H1 (cell line): ENCODE measurements at regions not wholly inside any gene's neighbourhood (a gene's known extent, or its start where the extent isn't known, plus 50 kb on each side); places are given as distances from the start of the nearest gene placed in this dataset.
"Not testable (repeated sequence)": the region's sequence is repeated elsewhere in the genome, so short reads cannot be mapped to it uniquely, and the experiment has no call there.

Experiments
- CTCF ChIA-PET: fragments of 300-600 bp; sonication (Branson Sonifier 250); formaldehyde crosslinking; loops from one replicate; lab custom pipeline; 2021; ENCODE audit not compliant: partially characterized antibody; lab: Charles Lee
- POLR2A ChIA-PET: fragments of 300-600 bp; sonication (Branson Sonifier 250); formaldehyde crosslinking; loops from one replicate; lab custom pipeline; 2021; ENCODE audit warnings: inconsistent platforms; ENCODE audit not compliant: partially characterized antibody; lab: Charles Lee
- DNase-seq, 2 experiments: peaks; one replicate each; pipeline versions ENCODE4 v3.0.0 to v3.0.0-alpha.2; 2010 to 2022; ENCODE audit warnings: low spot score in 2 of 2, low read depth in 1 of 2, mixed read lengths in 1 of 2
- FAIRE-seq: peaks from 2 replicates; lab custom pipeline; 2011; peaks lifted over from hg19 to GRCh38; lab: Jason Lieb, UNC
- H2AFZ ChIP-seq: 2 replicates; pipeline ENCODE4 v1.8.1; 2012; ENCODE audit warnings: low read length, inconsistent platforms
- H2AK5ac ChIP-seq: 2 replicates; pipeline ENCODE4 v1.6.1; 2013; ENCODE audit warnings: low read depth, low read length
- H2BK120ac ChIP-seq: replicated peaks from 2 replicates; pipeline ENCODE3; 2013; ENCODE audit warnings: low read depth, low read length, inconsistent platforms
- H2BK12ac ChIP-seq: 2 replicates; pipeline ENCODE4 v1.6.1; 2013; ENCODE audit warnings: low read depth, low read length
- H2BK15ac ChIP-seq: 2 replicates; pipeline ENCODE4 v1.6.1; 2013; ENCODE audit warnings: low read length
- H2BK20ac ChIP-seq: 2 replicates; pipeline ENCODE4 v1.6.1; 2013; ENCODE audit warnings: low read length
- H2BK5ac ChIP-seq: 2 replicates; pipeline ENCODE4 v1.6.1; 2013; ENCODE audit warnings: low read depth, low read length
- H3K14ac ChIP-seq: 2 replicates; pipeline ENCODE4 v1.6.1; 2013; ENCODE audit warnings: inconsistent platforms; ENCODE audit not compliant: insufficient read length
- H3K18ac ChIP-seq: 2 replicates; pipeline ENCODE4 v1.6.1; 2013; ENCODE audit warnings: low read length; ENCODE audit errors: extremely low read depth
- H3K23ac ChIP-seq: 2 replicates; pipeline ENCODE4 v1.6.1; 2013; ENCODE audit warnings: inconsistent platforms; ENCODE audit not compliant: insufficient read length
- H3K23me2 ChIP-seq: 2 replicates; pipeline ENCODE4 v1.6.1; 2013; ENCODE audit warnings: low read depth, low read length
- H3K27ac ChIP-seq: 2 replicates; pipeline ENCODE4 v1.6.1; 2011; ENCODE audit warnings: low read depth, low read length, inconsistent platforms
- H3K27me3 ChIP-seq, 4 experiments: replicated peaks in 1 of 4; 1 replicate in 1 of 4; 2 replicates in 3 of 4; pipeline versions ENCODE4 v1.6.1 to v1.8.1; 2011 to 2013; ENCODE audit warnings: low read length in 3 of 4, mild to moderate bottlenecking in 3 of 4, inconsistent platforms in 2 of 4, mixed read lengths in 2 of 4, moderate library complexity in 1 of 4; ENCODE audit not compliant: control insufficient read depth in 3 of 4, insufficient read depth in 3 of 4; ENCODE audit errors: extremely low read depth in 1 of 4
- H3K36me3 ChIP-seq, 4 experiments: 2 replicates each; pipeline versions ENCODE4 v1.6.1 to v1.8.1; 2011 to 2013; ENCODE audit warnings: mild to moderate bottlenecking in 4 of 4, low read length in 3 of 4, moderate library complexity in 2 of 4, control low read depth in 1 of 4, inconsistent platforms in 1 of 4; ENCODE audit not compliant: insufficient read depth in 4 of 4, control insufficient read depth in 2 of 4
- H3K4ac ChIP-seq: replicated peaks from 2 replicates; pipeline ENCODE3; 2013; ENCODE audit warnings: low read length, low read depth, mixed read lengths, inconsistent platforms; ENCODE audit not compliant: insufficient read length
- H3K4me1 ChIP-seq, 4 experiments: replicated peaks in 1 of 4; 1 replicate in 1 of 4; 2 replicates in 3 of 4; pipeline versions ENCODE4 v1.6.1 to v1.8.1; 2011 to 2013; ENCODE audit warnings: low read length in 3 of 4, inconsistent platforms in 2 of 4, mixed read lengths in 1 of 4; ENCODE audit not compliant: insufficient read depth in 4 of 4, control insufficient read depth in 3 of 4
- H3K4me2 ChIP-seq, 2 experiments: 2 replicates each; pipeline versions ENCODE4 v1.6.1 to v1.8.1; 2011 to 2013; ENCODE audit warnings: low read depth in 2 of 2, low read length in 2 of 2, control low read depth in 1 of 2, inconsistent platforms in 1 of 2, mild to moderate bottlenecking in 1 of 2; ENCODE audit not compliant: insufficient read depth in 1 of 2
- H3K4me3 ChIP-seq, 4 experiments: fragments of 200-600, 300-600 bp in 1 of 4; sonication (generic), shearing (Covaris generic), sonication (Bioruptor Twin) in 1 of 4; 2 replicates each; pipeline versions ENCODE4 v1.5.1 to v1.8.1; 2011 to 2016; ENCODE audit warnings: low read length in 4 of 4, low read depth in 3 of 4, control low read depth in 2 of 4, inconsistent platforms in 2 of 4, mild to moderate bottlenecking in 2 of 4, mixed read lengths in 1 of 4, moderate library complexity in 1 of 4; ENCODE audit not compliant: insufficient read depth in 2 of 4; ENCODE audit errors: extremely low read depth in 1 of 4
- H3K56ac ChIP-seq: replicated peaks from 2 replicates; pipeline ENCODE3; 2013; ENCODE audit warnings: low read depth, mild to moderate bottlenecking, mixed read lengths, low read length, inconsistent platforms; ENCODE audit not compliant: insufficient read length
- H3K79me1 ChIP-seq: 2 replicates; pipeline ENCODE4 v1.6.1; 2013; ENCODE audit warnings: low read depth, low read length, control low read depth
- H3K79me2 ChIP-seq, 2 experiments: 2 replicates each; pipeline versions ENCODE4 v1.6.1 to v1.8.1; 2012 to 2013; ENCODE audit warnings: low read length in 2 of 2, mild to moderate bottlenecking in 2 of 2, inconsistent platforms in 1 of 2; ENCODE audit not compliant: insufficient read depth in 2 of 2, control insufficient read depth in 1 of 2
- H3K9ac ChIP-seq, 4 experiments: replicated peaks in 1 of 4; 1 replicate in 1 of 4; 2 replicates in 3 of 4; pipeline versions ENCODE4 v1.6.1 to v1.8.1; 2011 to 2013; ENCODE audit warnings: low read depth in 3 of 4, low read length in 3 of 4, control low read depth in 2 of 4, mild to moderate bottlenecking in 2 of 4, moderate library complexity in 2 of 4, inconsistent platforms in 1 of 4; ENCODE audit errors: extremely low read depth in 1 of 4
- H3K9me3 ChIP-seq, 2 experiments: 2 replicates each; pipeline versions ENCODE4 v1.6.1 to v1.8.1; 2012 to 2013; ENCODE audit warnings: mild to moderate bottlenecking in 2 of 2, moderate library complexity in 2 of 2, control low read depth in 1 of 2, inconsistent platforms in 1 of 2, low read depth in 1 of 2, low read length in 1 of 2, mixed read lengths in 1 of 2; ENCODE audit not compliant: insufficient read depth in 2 of 2
- H4K20me1 ChIP-seq, 2 experiments: replicated peaks in 1 of 2; 2 replicates each; pipeline versions ENCODE3 to v1.8.1; 2011 to 2013; ENCODE audit warnings: inconsistent platforms in 2 of 2, low read length in 2 of 2, mild to moderate bottlenecking in 1 of 2; ENCODE audit not compliant: insufficient read depth in 2 of 2, control insufficient read depth in 1 of 2
- H4K5ac ChIP-seq: 2 replicates; pipeline ENCODE4 v1.6.1; 2013; ENCODE audit warnings: low read length, low read depth, mixed read lengths, inconsistent platforms; ENCODE audit not compliant: insufficient read length
- H4K8ac ChIP-seq: 2 replicates; pipeline ENCODE4 v1.8.0; 2013; ENCODE audit warnings: mild to moderate bottlenecking, moderate library complexity, low read length, inconsistent platforms; ENCODE audit not compliant: insufficient read depth; ENCODE audit errors: extremely low read depth
- H4K91ac ChIP-seq: replicated peaks from 2 replicates; pipeline ENCODE3; 2013; ENCODE audit warnings: low read length, mixed read lengths, inconsistent platforms; ENCODE audit not compliant: insufficient read length
- TAF1 ChIP-seq: IDR thresholded peaks from 2 replicates; pipeline ENCODE4 v1.6.1; 2011; ENCODE audit warnings: mild to moderate bottlenecking, low read depth, low read length
- WGBS, 2 experiments: shearing (Covaris generic) in 1 of 2; methylation state at CpG; one replicate each; pipeline versions ENCODE4 v1.1.6 to v1.1.7; 2013 to 2015; ENCODE audit warnings: low lambda C conversion rate in 2 of 2, mixed read lengths in 2 of 2, inconsistent platforms in 1 of 2, low coverage in 1 of 2, missing lambda C conversion rate in 1 of 2; ENCODE audit not compliant: insufficient replicate concordance in 2 of 2, insufficient coverage in 1 of 2, insufficient read length in 1 of 2; ENCODE audit errors: extremely low coverage in 1 of 2, missing lambda C conversion rate in 1 of 2; 5-methylcytosine and 5-hydroxymethylcytosine counted together
- TF ChIP-seq, protein P1 (sequence below): IDR thresholded peaks from 2 replicates; pipeline ENCODE4 v1.6.1; 2012; ENCODE audit warnings: inconsistent platforms

DNA sequence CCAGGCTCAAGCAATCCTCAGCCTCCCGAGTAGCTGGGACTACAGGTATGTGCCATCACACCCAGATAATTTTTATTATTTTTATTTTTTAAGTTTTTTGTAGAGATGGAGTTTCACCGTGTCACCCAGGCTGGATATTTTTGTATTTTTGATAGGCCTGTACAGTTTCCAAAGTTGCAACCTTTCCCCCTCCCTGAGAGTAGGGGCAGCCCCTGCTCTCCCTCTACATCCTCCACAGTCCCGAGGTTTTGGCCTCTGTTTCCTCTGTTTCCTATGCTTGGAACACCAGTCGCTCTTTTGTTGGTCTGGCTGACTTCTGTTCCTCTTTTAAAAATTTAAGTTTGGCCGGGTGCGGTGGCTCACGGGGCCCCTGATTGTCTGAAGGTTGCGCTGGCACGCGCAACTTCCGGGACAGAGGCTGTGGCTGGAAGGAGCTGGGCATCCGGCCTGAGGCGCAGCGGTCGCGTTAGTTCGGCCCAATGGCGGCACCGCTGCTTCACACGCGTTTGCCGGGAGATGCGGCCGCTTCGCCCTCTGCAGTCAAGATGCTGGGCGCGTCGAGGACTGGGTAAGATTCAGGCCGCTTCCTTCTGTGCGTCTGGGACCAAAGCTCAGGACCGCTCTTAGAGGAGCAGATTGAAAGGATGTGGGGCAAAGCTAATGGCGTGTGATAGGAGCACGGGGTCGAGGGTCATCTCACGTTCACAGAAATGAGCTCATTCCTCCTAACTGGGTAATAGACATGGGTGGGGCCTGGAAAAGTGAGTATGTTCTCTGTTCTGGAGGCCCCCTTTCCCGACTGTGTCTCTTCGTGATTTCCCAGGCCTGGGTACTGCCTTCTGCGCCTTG lies 89.9 kb downstream of the LAT start:
- H3K79me1 ChIP-seq, H4K5ac ChIP-seq, H3K9ac ChIP-seq, H2BK120ac ChIP-seq, POLR2A ChIA-PET, H3K4ac ChIP-seq, H3K23ac ChIP-seq, H4K8ac ChIP-seq, H3K27me3 ChIP-seq, H3K14ac ChIP-seq, H3K36me3 ChIP-seq, H3K9me3 ChIP-seq, H4K20me1 ChIP-seq, FAIRE-seq, H2BK5ac ChIP-seq, H2BK15ac ChIP-seq, H4K91ac ChIP-seq, H3K27ac ChIP-seq, H3K18ac ChIP-seq, H2BK20ac ChIP-seq, H3K4me2 ChIP-seq, H2AK5ac ChIP-seq, H3K23me2 ChIP-seq, H3K79me2 ChIP-seq, H3K4me1 ChIP-seq, H3K56ac ChIP-seq, H2BK12ac ChIP-seq: not testable (repeated sequence)
- 0 out of 8 replicates have a peak overlapping the region, but pooled peaks of 2 of the 4 experiments have one; percentile 23 to 27 for H3K4me3 ChIP-seq
- 51% methylated on average over 30 of the region's 38 CpGs; no CpG with 5 or more reads in 1 of the 2 experiments for WGBS, 2 experiments
- H2AFZ ChIP-seq, result peak overlapping the region; percentile 70; the same call in 1 of the 2 replicates
- CTCF ChIA-PET, result interaction anchor here (1.5 kb wide), 1 partner anchor 96 kb away, joined by 7 read pairs; no protein-coding TSS in a partner anchor
- DNase-seq, result peak in 1 of 2 experiments; percentile 59
- TF ChIP-seq TAF1, result 0 out of 2 replicates have a peak, but pooled peaks have one; percentile 22
- TF ChIP-seq, protein P1, sequence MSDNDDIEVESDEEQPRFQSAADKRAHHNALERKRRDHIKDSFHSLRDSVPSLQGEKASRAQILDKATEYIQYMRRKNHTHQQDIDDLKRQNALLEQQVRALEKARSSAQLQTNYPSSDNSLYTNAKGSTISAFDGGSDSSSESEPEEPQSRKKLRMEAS, result 0 out of 2 replicates have a peak, but pooled peaks have one; percentile 34
